ENCODE measurements at regions not wholly inside any gene's neighbourhood (a gene's known extent, or its start where the extent isn't known, plus 50 kb on each side); places are given as distances from the start of the nearest gene placed in this dataset.

DNA sequence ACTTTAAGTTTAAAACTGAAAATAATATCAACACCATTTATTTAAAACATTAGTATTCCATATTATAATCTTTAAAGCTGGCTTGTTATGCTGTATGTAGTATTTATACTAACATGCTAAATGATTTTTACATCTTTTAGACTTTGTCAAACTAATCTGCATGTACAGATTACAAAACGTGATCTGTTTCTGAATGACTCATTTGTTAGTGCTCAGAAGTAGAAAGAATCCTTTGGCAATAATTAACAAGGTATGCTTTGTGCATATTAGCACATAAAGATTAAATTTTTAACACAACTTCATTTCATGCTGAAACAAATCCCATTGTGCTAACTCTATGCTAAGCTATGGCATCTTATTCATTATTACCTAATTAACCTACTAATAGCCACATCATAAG, 242.4 kb downstream of the BARHL2 start:
- no peaks in the 10 kb centered on the region for H3K4me1 ChIP-seq
- H3K27ac ChIP-seq = no peak overlapping the region
- TF ChIP-seq, protein P1, sequence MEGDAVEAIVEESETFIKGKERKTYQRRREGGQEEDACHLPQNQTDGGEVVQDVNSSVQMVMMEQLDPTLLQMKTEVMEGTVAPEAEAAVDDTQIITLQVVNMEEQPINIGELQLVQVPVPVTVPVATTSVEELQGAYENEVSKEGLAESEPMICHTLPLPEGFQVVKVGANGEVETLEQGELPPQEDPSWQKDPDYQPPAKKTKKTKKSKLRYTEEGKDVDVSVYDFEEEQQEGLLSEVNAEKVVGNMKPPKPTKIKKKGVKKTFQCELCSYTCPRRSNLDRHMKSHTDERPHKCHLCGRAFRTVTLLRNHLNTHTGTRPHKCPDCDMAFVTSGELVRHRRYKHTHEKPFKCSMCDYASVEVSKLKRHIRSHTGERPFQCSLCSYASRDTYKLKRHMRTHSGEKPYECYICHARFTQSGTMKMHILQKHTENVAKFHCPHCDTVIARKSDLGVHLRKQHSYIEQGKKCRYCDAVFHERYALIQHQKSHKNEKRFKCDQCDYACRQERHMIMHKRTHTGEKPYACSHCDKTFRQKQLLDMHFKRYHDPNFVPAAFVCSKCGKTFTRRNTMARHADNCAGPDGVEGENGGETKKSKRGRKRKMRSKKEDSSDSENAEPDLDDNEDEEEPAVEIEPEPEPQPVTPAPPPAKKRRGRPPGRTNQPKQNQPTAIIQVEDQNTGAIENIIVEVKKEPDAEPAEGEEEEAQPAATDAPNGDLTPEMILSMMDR (IDR thresholded peaks at IDR 0.05) = no peak
- H3K27me3 ChIP-seq = no peaks in the 10 kb centered on the region
- H3K4me3 ChIP-seq = no peak overlapping the region
- H3K9me3 ChIP-seq = no peaks in the 10 kb centered on the region
- DNase-seq = no peak
- intact Hi-C loops (cut with DNase I; ENCODE audit: low total_unique reads) = no loop called here
- H3K36me3 ChIP-seq = no peaks in the 10 kb centered on the region

DNA sequence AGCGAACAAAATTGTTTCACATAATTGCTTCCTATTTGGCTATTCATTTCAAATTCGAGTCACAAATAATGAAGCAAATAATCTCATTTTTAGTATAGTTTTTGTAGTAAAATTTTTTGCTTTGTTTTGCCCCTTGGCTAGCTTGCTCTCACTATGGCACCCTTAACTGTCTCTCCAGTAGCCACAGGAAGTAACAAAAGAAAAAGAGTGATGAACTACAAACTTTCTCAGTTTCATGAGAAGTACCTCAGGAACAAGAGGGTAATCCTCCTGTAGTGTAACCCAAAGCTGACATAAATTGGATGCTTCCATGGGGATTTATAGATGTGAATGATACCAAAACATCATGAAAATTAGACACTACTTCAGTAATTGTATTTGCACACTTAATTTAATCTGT, 242.9 kb downstream of the BARHL2 start:
- Histone ChIP-seq H3K27ac (no peak overlapping the region), H3K9me3 (no peaks in the 10 kb centered on the region), H3K4me1 (no peaks in the 10 kb centered on the region), H3K36me3 (no peaks in the 10 kb centered on the region), H3K4me3 (no peak overlapping the region), H3K27me3 (no peaks in the 10 kb centered on the region)
- TF ChIP-seq, protein P1 (IDR thresholded peaks at IDR 0.05) = no peak
- no peak for DNase-seq
- intact Hi-C loops (cut with DNase I; ENCODE audit: low total_unique reads) = no loop called here

DNA sequence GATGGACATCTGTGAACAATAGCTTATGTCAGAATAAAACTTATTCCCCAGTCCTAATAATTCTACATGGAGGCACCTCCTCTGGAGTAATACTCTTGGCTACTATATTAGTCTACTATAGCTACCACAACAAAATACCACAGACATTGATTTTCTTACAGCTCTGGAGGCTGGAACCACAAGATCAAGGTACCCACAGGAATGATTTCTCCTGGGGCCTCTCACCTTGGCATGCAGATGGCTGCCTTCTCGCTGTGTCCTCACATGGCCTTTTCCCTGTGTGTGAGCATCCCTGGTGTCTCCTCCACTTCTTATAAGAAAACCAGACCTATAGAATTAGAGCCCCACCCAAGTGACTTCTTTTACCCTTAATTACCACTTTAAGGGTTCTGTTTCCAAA, 244.3 kb downstream of the BARHL2 start:
- Histone ChIP-seq H3K27me3 (no peaks in the 10 kb centered on the region), H3K4me1 (no peaks in the 10 kb centered on the region), H3K27ac (no peak overlapping the region), H3K36me3 (no peaks in the 10 kb centered on the region), H3K9me3 (no peaks in the 10 kb centered on the region), H3K4me3 (no peak overlapping the region)
- TF ChIP-seq, protein P1 (IDR thresholded peaks at IDR 0.05) = no peak
- DNase-seq = no peak
- intact Hi-C loops (cut with DNase I; ENCODE audit: low total_unique reads) = no loop called here

DNA sequence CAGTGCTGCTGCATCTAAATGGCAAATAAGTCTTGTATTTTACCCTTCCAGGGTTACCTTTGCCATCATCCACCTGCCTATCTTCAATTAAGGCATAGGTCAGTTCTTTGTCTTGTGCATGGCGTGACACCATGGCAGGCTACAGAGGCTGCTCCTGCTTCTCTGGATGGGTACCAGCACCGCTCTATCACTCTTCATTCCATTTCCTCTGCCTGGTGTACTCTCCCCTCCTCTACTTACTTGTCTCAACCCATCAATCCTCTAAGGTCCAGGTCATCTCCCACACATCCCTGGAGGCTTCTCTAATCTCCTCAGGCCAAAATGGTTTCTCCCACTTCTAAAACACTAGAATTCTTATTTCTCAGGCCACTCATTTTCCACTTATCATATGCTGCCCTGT, 257.5 kb downstream of the BARHL2 start:
- H3K4me1 ChIP-seq = no peaks in the 10 kb centered on the region
- intact Hi-C loops (cut with DNase I; ENCODE audit: low total_unique reads) = no loop called here

DNA sequence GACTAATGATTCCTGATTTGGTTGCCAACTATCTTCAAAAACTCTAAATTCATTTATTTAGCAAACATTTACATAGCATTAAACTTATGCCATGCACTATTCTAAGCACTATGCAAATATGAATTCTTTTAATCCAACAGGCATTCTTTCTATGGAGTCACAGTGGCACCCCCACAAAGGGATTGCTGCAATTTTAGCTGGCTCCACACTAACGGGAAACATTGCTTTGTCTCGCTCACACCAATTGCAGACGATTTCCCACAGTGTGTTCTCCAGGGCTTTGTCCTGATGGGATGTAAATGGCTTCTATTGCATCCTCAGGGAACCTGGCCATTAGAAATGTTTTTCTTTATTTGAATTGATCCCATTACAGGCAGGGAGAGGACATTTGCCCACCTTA, 259.1 kb downstream of the BARHL2 start:
- no peak overlapping the region for H3K4me3 ChIP-seq
- no peaks in the 10 kb centered on the region for H3K27me3 ChIP-seq
- no peaks in the 10 kb centered on the region for H3K4me1 ChIP-seq
- intact Hi-C loops (cut with DNase I; ENCODE audit: low total_unique reads) = no loop called here
- no peaks in the 10 kb centered on the region for H3K36me3 ChIP-seq
- H3K27ac ChIP-seq = no peak overlapping the region
- no peak for DNase-seq
- TF ChIP-seq, protein P1 (IDR thresholded peaks at IDR 0.05) = no peak
- peaks cover 0 to 5% (median 0%) of the 10 kb centered on the region in 3 donors for H3K9me3 ChIP-seq

More for the DNA sequence above, 257.5 kb downstream of the BARHL2 start:
- TF ChIP-seq, protein P1 (IDR thresholded peaks at IDR 0.05) = no peak
- Histone ChIP-seq H3K27me3 (no peaks in the 10 kb centered on the region), H3K36me3 (no peaks in the 10 kb centered on the region), H3K27ac (no peak overlapping the region), H3K9me3 (peaks cover 0 to 5% (median 0%) of the 10 kb centered on the region in 3 donors), H3K4me3 (no peak overlapping the region)
- no peak for DNase-seq

DNA sequence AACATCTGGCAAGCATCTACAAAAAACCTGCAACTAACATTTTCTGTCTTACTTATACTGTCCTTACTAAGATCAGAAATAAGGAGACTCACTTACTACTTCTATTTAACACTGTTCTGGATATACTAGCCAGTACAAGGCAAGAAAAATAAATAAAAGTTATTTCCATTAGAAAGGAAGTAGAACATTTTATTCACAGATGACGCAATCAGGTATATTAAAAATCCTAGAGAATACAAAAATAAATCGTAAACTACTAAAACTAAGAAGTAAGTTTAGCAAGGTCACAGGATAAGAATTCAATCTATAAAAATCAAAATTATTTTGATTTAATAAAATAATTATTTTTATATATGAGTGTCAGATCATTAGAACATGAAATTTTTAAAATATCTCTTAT, 264.6 kb downstream of the BARHL2 start:
- Histone ChIP-seq H3K9me3 (no peaks in the 10 kb centered on the region), H3K4me3 (no peak overlapping the region), H3K4me1 (peaks cover 0 to 4% (median 0%) of the 10 kb centered on the region in 4 donors), H3K36me3 (no peaks in the 10 kb centered on the region), H3K27me3 (no peaks in the 10 kb centered on the region), H3K27ac (no peak overlapping the region)
- intact Hi-C loops (cut with DNase I; ENCODE audit: low total_unique reads) = no loop called here
- no peak for DNase-seq
- TF ChIP-seq, protein P1 (IDR thresholded peaks at IDR 0.05) = no peak

All from tibial artery (tissue), 4 donors.